ENCODE measurements at regions not wholly inside any gene's neighbourhood (a gene's known extent, or its start where the extent isn't known, plus 50 kb on each side); places are given as distances from the start of the nearest gene placed in this dataset.
A peak's percentile ranks its signal among the peaks of the same experiment; 100 is the strongest.
"Not testable (repeated sequence)": the region's sequence is repeated elsewhere in the genome, so short reads cannot be mapped to it uniquely, and the experiment has no call there.

- DNase-seq (ENCODE audit: low read depth), result no peak
- H3K4me3 ChIP-seq (ENCODE audit: low read depth, low read length), result no peak overlapping the region
- TF ChIP-seq CTCF (conservative IDR thresholded peaks at IDR 0.05; ENCODE audit: low read depth, low read length), result no peak
These were observed 455.0 kb downstream of the GJA1 start for GRCh38 chr6:121890307-121890910.

- not testable (repeated sequence) for DNase-seq (ENCODE audit: low read depth); H3K4me3 ChIP-seq (ENCODE audit: low read depth, low read length)
These were observed 460.3 kb downstream of the GJA1 start for GRCh38 chr6:121895731-121896130.

DNA sequence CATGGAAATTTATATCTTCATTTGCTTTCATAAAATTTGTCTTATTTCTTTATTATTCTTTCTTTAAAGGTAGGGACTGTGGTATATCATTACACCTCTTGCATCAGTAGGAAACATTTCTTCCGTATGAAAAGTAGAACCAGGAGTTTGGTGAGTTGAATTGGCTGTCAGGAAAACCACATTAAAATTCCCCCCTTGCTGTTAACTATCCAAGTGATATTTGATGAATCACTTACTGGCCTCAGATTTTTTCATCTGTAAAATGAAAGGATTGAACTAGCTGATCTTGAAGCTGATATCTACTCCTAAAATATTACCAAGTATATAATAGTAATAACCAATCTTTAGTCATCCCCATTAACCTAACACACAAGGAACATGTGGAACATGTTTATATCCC lies 460.9 kb downstream of the GJA1 start:
- no peak overlapping the region for H3K4me3 ChIP-seq (ENCODE audit: low read depth, low read length)
- DNase-seq (ENCODE audit: low read depth), result no peak
- TF ChIP-seq CTCF (conservative IDR thresholded peaks at IDR 0.05; ENCODE audit: low read depth, low read length), result no peak

DNA sequence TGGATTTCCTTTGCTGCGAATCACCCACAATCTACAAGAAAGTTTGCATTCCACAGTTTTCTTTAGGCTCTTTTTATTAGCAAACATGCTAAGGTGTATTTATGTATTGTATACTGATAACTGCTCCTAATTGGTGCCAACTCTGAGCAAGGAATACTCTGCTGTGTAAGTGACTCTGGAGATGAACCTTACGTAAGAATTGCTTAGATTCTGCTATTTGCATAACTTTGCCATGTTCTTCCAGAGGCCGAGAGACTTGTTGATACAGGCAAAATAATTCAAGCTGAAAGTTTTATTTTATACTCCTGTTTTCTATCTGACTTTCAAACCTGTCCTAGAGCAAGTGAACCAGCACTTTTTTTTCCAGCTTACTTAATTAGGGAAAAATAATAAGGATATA lies 461.3 kb downstream of the GJA1 start:
- no peak overlapping the region for H3K4me3 ChIP-seq (ENCODE audit: low read depth, low read length)
- no peak for TF ChIP-seq CTCF (conservative IDR thresholded peaks at IDR 0.05; ENCODE audit: low read depth, low read length)
- DNase-seq (ENCODE audit: low read depth), result no peak

- no peak overlapping the region for H3K4me3 ChIP-seq (ENCODE audit: low read depth, low read length)
- no peak for TF ChIP-seq CTCF (conservative IDR thresholded peaks at IDR 0.05; ENCODE audit: low read depth, low read length)
- peak; percentile 45 for DNase-seq (ENCODE audit: low read depth)
These were observed 461.9 kb downstream of the GJA1 start for GRCh38 chr6:121897337-121897760.

DNA sequence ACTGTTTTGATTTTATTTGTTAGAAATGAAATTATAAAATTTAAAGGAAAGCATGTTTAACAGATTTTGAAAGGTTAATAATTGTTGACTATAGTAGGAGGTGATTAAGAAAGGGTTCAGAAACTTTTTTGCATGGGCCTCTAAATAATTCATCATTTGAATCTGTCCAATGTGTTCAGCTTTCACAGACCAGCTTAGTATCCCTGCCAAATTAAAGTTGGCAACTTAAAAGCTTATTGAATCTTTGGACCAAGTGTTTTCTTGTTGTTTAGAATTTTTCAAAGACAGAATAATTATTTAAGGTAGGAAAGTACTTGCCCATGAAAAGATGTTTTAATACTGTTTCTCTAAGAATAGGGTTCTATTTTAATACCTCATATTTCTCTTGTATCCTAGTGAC lies 466.0 kb downstream of the GJA1 start:
- no peak overlapping the region for H3K4me3 ChIP-seq (ENCODE audit: low read depth, low read length)
- TF ChIP-seq CTCF (conservative IDR thresholded peaks at IDR 0.05; ENCODE audit: low read depth, low read length), result no peak
- no peak for DNase-seq (ENCODE audit: low read depth)

DNA sequence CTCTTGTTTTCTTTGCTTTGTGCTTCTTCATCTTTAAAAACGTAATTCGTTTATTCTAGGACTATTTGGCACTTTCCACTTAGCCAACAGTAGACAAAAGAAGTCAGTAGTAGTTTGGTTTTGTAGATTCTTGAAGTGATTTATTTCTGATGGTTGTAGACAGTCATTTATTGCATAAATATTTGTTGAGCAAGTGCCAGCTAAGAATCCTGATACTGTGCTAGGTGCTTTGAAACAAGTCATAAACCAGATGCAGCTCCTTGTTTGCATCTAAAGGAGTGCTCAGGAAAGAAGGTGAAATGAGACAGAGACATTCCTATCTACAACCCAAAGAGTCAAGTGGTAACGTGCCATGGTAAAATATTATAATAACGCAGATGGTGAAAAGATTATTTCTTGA lies 469.1 kb downstream of the GJA1 start:
- no peak for TF ChIP-seq CTCF (conservative IDR thresholded peaks at IDR 0.05; ENCODE audit: low read depth, low read length)
- DNase-seq (ENCODE audit: low read depth), result no peak
- H3K4me3 ChIP-seq (ENCODE audit: low read depth, low read length), result no peak overlapping the region

Measured in choroid plexus epithelial cell (primary cell).